ENCODE measurements at regions not wholly inside any gene's neighbourhood (a gene's known extent, or its start where the extent isn't known, plus 50 kb on each side); places are given as distances from the start of the nearest gene placed in this dataset.

DNA sequence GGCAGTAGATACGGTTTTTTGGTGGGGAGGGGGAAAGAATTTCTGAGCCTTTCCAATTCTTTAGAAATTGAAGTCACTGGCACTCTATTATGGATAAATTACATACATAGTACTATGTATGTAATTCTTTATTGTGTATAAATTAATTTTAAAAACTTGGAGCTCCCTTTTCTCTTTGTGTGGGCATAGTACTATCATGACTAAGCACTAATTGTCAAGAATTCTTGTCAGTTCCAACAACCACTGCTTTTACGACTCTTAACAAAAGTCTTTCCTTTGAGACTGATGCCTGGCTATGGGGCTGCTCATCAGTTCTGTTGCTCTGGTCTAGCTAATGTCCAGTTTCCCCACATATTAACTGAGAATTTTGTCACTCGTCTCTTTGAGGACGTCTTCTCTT lies 365.3 kb upstream of the RNF32 start:
- no peak for DNase-seq

GRCh38 chr7:156274557-156274956 lies 366.0 kb upstream of the RNF32 start:
- DNase-seq = no peak

DNA sequence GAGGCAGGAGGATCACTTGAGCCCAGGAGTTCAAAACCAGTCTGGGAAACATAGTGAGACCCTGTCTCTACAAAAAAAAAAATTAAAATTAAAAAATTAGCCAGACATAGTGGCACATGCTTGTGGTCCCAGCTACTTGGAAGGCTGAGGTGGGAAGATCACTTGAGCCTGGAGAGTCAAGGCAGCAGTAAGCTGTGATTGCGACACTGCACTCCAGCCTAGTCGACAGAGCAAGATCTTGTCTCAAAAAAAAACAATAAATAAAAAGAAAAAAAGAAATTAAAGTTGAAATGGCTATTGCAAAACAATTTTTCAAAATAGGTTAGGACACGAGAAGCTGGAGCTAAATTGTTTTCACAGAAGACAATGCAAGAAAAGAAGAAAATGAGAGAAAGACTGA lies 379.0 kb upstream of the RNF32 start:
- DNase-seq = no peak

GRCh38 chr7:156257904-156258303 lies 382.7 kb upstream of the RNF32 start:
- DNase-seq = no peak

DNA sequence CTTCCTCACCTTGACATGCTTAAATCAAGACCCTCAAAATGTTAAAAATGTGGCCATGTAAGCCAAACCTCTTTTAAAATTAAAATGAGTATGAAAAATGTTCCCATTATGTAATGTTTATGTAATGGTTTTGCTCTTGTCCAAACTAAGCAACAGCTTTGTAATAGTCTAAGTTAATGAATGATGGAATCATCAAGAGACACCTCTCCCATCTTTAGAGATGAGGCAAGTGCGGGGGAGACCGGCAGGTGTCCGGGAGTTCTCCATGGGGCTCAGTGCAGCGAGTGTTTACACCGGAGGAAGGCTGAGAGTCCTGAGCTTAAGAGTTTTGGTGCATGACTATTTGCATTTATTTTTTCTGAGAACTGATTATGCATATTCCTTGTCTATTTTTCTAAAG lies 384.9 kb upstream of the RNF32 start:
- DNase-seq = no peak

DNA sequence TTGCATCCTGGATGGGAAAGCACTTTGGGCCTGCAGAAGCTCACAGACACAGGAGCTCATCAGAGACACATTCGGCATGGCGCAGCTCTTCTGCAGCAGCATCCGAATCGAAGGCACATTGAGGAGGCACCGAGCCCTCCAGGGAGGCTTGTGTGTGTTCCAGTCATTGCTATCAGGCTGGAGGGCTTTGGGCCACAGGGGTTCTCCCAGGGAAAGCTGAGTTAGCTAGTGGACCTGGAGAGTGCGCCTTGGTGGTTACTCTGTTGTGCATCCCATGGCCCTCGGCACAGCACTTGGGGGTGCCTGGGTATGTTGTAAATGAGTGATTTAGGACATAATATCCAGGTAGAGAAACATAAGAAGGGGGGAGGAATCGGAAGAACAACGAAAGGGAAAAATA lies 388.7 kb upstream of the RNF32 start:
- DNase-seq = no peak

DNA sequence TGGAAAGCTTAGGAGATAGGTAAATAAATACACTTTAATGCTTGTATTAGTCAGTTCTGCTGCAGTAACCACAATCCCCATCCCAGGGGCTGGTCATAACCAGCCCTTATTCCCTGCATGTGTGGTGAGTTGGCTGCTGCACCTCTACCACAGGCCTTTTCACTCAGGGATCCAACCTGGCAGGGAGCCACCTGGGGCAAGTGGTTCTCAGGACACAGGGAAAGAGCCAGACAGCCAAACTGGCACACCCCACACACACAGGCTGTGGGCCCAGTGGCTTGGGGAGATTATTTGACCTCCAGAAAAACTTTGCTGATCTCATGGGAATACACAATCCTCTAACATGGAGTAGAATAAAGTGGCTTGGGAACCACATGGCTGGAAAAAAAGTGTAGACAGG lies 400.0 kb upstream of the RNF32 start:
- no peak for DNase-seq

- no peak for DNase-seq
Measured at GRCh38 chr7:156238366-156239133, 402.0 kb upstream of the RNF32 start.

DNA sequence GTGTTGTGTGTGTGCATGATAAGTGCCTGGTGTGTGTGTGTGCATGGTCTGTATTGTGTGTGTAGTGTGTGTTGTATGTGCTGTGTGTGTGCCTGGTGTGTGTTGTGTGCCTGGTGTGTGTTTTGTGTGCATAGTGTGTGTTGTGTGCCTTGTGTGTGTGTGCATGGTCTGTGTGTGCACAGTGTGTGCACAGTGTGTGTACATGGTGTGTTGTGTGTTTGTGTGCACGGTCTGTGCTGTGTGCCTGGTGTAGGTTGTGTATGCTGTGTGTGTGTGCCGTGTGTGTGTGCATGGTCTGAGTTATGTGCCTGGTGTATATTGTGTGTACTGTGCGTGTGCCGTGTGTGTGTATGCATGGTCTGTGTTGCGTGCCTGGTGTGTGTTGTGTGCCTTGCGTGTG lies 403.0 kb upstream of the RNF32 start:
- DNase-seq = no peak

- DNase-seq = no peak
Measured at GRCh38 chr7:156236936-156237599, 403.5 kb upstream of the RNF32 start.

DNA sequence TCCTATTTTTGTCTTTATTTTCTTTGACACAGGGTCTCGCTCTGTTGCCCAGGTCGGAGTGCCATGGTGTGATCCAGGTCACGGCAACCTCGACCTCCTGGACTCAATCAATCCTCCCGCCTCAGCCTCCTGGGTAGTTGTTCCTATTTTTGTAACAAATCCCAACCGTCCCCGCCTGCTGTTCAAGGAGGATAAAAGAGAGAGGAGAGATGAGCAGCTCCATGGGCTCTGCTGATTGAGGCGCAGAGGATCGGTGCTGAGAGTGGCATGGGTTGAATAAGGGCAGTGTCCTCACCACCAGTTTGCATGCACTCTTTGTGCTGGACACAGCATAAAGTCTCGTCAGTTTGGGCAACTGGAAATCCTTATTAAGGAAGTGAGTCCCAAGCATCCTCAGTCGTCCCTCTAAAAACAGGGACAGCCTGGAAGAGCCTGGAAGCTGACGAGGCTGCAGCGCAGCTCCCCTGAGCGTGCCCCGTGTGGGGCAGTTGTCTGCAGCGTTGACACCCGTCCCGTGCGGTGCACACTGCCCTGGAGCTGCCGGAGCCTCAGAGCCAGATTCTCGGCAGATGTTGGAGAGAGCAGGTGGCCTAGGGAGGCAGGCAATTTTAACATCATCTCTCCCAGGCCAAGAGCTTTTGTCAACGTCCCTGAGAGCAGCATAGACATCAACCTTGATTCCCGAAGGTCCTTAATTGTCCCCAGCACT lies 404.2 kb upstream of the RNF32 start:
- DNase-seq = no peak

DNA sequence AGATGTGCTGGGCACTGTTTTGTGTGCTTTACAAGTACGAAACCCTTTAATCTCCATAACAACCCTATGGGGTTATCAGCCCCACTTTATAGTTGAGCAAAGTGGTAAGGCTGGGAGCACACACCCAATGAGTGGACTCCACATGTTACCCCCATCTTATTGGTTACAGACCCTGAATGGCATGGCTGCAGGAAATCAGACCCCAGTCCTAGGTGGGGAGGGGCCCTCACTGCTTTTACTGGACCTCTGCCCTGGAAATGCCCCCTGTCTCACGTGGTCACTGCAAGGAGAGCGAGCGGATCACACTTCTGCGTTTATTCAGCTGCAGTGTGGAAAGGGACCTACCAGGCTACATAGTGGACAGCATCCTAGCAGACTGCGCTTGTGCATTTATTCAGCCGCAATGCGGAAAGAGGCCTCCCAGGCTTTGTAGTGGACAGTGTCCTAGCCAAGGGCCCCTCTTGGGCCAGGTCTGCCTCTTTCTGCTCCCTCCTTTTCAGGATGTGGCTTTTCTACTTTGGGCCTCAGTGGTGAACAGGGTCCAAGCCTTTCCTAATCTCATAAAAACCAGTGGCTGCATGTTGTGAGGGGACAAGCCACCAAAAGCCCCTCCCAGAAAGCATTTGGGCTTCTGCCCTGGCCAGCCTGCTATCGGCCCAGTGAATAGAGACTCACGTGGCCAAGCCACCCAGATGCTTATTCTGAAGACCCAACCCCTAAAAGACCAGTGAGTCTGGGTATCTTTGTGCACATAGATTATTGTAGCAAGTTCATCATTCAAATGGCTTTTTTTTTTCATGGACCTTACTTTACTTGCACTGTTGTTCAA lies 405.7 kb upstream of the RNF32 start:
- no peak for DNase-seq

DNA sequence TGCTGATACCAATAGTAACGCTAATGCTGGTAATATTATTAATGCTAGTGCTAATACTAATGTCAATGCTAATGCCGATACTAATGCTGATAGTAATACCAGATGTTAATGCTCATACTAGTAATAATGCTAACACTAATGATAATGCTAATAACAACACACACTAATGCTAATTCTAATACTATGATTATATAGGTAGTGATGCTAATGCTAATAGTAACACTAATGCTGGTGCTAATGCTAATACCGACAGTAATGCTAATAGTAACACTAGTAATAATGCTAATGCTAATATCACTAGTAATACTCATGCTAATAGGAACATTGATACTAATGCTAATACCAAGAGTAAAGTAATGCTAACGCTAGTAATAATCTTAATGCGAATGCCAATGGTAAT lies 406.4 kb upstream of the RNF32 start:
- DNase-seq = no peak

GRCh38 chr7:156232931-156233705 lies 407.5 kb upstream of the RNF32 start:
- DNase-seq = no peak

DNA sequence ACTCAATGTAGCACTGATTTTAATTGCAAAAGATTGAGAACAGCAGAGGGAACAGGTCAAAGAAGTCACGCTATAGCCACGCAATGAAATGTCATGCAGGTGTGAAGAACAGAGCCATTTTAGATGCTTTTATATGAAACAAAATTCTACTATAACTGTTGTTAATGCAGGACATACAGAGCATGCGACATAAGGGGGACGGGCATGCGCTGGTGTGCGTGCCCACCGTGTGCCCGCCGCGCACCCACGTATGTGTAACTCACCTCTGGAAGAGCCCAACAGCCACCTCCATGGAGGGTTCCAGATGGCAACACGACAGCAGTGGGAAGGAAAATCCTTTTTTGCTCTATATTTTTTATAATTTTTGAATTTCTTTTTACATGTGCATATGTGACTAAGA lies 410.0 kb upstream of the RNF32 start:
- no peak for DNase-seq

DNA sequence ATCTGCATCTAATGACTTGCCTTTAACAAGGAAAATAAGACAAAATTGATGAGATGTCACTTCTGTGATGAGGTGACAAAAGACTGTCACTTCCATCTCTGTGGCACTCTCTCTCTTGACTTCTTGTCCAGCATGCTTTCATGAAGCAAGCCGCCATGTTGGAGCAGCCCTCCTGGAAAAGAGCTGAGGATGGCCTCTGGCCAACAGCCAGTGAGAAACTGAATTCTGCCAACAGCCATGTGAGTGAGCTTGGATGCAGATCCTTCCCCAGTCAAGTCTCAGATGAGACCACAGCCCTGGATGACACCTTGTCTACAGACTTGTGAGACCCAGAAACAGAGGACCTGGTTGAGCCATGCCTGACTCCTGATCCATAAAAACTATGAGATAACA lies 412.6 kb upstream of the SHH start:
- DNase-seq = no peak

- DNase-seq = no peak
Measured at GRCh38 chr7:156223935-156224832, 411.9 kb upstream of the SHH start.

DNA sequence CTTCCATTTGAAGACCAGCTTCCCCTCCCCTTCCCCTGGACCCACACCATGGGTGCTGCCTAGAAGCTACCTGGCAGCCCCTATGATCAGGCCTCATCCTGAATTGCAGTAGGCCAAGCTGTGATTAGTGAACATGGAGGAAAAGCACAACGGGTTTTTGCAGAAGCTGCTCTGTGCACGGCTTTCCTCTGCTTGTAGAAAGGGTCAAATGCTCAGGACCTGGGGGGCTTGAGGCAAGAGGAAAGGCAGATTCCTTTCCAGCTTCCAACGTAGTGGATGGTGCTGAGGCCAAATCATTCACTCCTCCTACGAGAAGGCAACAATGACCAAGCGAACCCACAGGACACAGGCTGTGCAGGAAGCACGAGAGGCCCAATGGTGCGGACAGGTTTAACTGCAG lies 410.3 kb upstream of the SHH start:
- DNase-seq = no peak

- no peak for DNase-seq
Measured at GRCh38 chr7:156222151-156222550, 409.9 kb upstream of the SHH start.

GRCh38 chr7:156220701-156221100 lies 408.4 kb upstream of the SHH start:
- DNase-seq = no peak

- no peak for DNase-seq
Measured at GRCh38 chr7:156220078-156220605, 407.9 kb upstream of the SHH start.

Measured in right forelimb (tissue), 1 donor.